T47D (cell line): ENCODE measurements at regions not wholly inside any gene's neighbourhood (a gene's known extent, or its start where the extent isn't known, plus 50 kb on each side); places are given as distances from the start of the nearest gene placed in this dataset.
A peak's percentile ranks its signal among the peaks of the same experiment; 100 is the strongest.

Experiments
- DNase-seq, 2 experiments: peaks; one replicate each; pipeline versions ENCODE4 v3.0.0 to v3.0.0-alpha.2; 2011 to 2012; ENCODE audit warnings: low read depth in 1 of 2, low spot score in 1 of 2
- JUND ChIP-seq: IDR thresholded peaks from 2 replicates; pipeline ENCODE4 v1.6.1; 2012; ENCODE audit warnings: low read depth
- in situ Hi-C: cut with HindIII; loops from 2 replicates; pipeline ENCODE4 v1.10.0; 2016; ENCODE audit warnings: low sequenced_read_pairs, low pct_unique_long_range_greater_than_20kb

DNA sequence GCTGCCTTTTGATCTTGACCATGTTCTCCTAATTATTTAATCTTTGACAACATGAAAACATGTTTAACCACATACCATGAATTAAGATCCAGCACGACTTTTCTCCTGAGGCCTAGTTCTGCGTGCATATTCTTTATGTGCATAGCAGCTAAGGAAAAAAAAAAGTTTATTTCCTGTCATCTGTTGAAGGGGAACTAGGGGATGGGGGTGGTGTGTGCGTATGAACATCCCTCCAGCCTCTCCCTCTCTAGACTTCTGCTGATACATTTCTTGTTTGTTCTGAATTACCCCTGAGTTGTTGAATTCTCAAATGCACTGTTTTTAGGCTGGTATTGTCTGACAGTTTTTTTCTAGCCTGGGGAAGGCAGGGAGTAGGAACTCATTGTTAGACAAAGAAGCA is 543.3 kb downstream of the FGF9 start:
- DNase-seq = no peak
- in situ Hi-C loops = no loop called here
- TF ChIP-seq JUND = no peak

DNA sequence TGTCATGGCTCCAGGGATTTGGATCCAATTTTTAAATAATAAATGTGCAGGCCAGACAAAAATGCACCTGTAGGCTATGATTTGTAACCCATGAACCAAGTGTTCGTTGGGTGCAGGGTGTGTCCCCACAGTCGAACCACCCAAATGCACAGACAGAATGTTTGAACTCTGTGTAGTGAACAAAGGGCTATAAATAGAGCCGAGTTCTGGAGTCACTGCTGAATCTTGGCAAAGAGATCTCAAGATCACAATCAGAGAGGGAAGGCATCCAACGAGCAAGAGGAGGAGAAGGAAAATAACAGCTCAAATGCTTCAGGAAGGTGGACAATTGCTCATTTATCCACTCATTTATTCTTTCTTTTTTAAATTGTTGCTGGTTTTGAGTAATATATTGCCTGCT is 547.9 kb downstream of the FGF9 start:
- in situ Hi-C loops = no loop called here
- DNase-seq = peak in 1 of 2 experiments; percentile 6
- TF ChIP-seq JUND = no peak

DNA sequence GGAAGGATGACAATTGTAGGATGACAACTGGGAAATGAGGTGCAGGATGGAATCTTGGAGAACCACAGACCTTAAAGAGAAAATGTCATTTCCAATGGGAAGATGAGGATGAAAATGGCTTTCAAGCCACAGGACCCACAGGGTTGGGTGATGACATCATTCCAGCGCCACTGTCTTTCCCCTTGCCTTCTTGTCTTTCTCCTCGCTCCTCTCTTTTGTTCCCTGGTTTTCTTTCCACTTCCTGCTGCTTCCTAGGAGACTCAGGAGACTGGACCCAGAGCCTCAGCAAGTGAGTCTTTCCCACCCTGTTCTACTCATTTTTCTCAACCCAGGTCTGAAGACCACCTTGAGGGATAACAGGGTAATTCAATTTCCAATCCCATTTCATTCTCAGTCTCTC is 548.8 kb downstream of the FGF9 start:
- TF ChIP-seq JUND = no peak
- in situ Hi-C loops = no loop called here
- no peak for DNase-seq

DNA sequence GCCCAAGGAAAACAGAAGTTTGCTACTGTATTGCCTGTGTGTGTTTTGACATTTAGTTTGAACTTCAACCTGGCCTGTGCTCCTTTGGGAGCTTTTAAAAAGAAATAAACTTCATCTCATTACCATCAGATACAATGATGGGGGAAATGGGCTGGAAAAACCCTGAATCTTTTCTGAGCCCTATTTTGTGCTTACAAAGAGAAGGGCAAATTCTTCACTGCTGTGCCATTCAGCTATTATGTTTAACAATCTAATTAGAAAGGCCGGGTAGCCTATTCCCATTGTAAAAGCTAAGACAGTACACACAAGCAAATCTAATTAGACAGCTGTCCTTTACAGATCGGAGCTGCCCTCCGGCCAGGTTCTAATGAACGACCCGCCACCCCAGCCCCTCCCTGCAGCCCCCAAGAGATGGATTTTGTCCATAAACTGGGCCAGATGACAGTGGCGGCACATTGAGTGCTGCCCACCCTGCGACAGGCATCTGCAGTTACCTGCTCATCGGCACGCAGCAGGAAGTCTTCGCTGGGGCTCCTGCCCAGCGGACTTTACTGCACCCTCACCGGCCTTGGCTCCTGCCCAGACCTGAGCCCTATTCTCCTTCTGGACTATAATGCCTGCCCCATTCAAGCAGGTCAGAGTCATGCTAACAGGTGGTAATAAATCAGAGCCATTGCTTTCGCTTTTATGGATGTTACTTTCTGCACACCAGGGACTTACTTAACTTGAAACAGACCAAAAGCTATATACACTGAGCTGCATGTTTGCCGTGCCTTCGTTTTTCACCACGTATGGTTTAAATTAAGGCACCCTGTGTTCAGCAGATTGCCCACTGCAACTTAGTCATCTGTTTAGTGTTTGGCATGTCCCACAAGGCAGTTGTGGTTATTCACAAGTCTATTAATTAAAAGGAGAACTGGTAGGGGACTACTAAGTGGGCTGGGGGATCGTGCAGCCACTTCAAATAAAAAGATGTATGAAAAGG is 549.6 kb downstream of the FGF9 start:
- in situ Hi-C loops = no loop called here
- DNase-seq = no peak
- no peak for TF ChIP-seq JUND

DNA sequence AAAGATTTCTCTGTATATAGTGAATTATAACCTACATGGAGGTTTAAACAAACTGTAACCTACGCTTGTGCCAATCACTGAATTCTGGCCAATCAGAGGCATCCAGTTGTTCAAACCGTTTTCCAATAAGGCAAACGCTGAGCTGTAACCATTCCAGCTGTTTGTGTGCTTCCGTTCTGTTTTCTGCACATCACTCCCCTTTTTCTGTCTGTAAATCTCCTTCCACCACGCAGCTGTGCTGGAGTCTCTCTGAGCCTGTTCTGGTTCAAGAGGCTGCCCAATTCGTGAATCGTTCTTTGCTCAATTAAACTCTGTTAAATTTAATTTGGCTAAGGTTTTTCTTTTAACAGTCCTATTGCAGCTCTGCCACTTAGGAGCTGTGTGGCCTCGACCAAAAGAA is 552.5 kb downstream of the FGF9 start:
- in situ Hi-C loops = no loop called here
- TF ChIP-seq JUND = no peak
- DNase-seq = no peak

DNA sequence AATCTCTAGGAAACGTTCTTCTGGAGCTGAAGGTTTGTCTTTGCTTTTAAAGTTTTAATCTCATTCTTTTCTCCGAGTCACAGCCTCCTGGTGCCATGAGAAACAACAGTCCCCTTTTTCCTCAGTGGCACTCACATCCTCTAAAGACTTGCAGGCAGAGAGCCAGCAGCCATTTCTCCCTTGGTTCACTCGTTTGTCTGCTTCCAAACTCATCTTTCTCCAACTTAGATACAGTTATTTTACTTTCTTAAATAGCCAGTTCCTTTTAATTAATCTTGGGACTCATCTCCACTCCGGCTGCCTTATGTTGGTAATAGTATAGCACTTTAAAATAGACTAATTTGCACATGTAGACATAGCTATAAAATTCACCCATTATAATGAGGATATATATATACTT is 555.2 kb downstream of the FGF9 start:
- no peak for DNase-seq
- TF ChIP-seq JUND = no peak
- in situ Hi-C loops = no loop called here

DNA sequence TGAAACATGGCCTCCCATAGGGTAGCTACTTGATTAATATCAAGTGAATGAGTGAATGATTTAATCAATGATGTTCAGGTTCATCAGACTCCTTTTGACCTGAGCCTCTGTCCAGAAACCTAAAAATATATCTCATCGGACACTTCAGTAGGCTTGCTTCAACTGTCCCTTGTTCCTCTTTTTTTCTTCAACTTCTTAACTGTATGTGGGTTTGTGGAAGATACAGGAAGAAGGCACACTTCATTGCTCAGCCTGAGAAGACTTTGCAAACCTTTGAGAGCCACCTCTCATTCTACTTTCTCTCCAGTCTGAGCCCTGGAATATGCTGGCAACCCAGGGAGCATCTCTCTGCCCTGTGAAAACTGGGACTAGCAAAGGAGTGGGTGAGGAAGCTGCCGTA is 557.0 kb downstream of the FGF9 start:
- no peak for DNase-seq
- in situ Hi-C loops = no loop called here
- no peak for TF ChIP-seq JUND

DNA sequence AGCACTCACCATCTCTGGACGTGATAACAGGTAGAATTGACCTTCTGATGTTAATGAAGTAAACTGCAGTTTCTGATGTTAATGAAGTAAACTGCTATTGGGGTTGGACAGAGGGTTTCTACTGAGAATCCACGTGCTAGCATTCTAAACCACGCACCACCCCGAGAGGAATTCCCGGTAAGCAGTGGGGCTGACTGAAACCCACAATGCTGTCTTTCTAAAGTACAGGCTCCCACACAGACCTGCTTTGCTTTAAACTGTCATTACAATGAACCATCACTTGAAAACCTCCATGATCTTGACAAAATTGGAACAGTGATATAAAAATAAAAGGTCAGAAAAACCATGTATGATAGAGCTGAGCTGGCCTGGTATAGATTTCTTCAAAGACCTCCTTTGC is 559.0 kb downstream of the FGF9 start:
- in situ Hi-C loops = no loop called here
- no peak for DNase-seq
- TF ChIP-seq JUND = no peak

DNA sequence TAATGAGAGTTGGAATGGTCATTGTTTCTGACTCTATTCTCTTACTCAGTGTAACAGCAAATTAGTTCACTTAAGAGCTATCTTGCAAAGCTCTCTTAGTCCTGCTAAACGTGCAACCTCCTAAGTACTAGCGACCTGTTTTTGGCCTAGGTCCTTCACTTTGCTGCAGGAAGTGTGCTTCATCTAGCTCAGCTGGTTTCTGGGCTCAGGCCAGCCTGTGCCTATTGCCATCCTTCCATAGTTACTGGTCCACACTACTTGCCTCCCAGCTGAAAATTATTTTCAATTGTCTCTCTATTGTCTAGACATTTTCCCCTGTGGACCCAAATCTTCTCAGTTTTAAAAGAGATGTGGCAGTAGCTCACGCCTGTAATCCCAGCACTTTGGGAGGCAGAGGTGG is 561.3 kb downstream of the FGF9 start:
- DNase-seq = no peak

DNA sequence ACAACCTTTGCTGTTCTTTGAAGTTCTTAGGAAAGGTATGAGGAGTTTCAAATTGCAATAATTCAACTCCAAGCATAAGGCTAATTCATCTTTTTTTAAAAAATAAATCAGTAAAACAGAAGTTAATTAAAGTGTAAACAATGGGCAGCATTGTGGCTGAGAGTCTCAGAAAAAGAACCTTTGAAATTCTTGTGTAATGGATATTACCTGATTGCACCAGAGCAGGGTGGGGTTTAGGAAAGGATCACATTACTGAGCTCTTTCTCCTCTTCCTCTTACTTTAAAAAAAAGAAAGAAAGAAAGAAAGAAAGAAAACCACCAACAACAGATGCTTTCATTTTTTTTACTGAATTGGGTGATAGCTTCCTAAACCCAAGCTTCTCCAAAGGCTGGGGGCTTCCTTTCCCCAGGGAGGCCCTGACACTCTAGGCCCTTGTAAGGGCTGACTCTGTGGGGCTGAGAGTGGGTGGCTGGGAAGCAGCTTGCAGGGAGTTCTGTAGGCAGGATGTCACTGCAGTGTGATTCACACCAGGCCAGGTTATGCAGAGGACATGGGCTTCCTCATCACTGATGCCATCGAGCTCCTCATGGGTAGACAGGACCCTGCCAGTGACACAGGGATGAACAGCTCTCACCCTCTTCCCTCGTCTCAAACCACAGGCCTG is 564.5 kb downstream of the FGF9 start:
- in situ Hi-C loops = no loop called here
- DNase-seq = no peak
- no peak for TF ChIP-seq JUND

More for the DNA sequence above, 561.3 kb downstream of the FGF9 start:
- in situ Hi-C loops = no loop called here
- TF ChIP-seq JUND = no peak

DNA sequence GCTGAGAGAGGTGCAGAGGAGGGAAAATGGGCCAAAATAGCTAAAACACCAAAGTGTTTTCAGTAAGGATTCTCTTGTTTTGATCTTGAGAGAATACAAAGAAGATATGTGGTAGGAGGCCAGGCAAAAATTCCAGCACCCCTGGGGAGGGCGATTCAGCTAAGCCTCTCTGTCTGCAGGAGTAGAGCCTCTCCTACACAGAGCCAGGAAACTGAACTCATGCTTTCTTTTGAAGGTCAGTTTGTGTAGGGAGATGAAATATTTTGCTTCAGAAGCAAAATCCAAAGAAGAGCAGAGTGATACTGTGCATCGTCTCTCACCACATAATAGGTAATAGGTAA is 565.0 kb downstream of the FGF9 start:
- TF ChIP-seq JUND = no peak
- no peak for DNase-seq
- in situ Hi-C loops = no loop called here

DNA sequence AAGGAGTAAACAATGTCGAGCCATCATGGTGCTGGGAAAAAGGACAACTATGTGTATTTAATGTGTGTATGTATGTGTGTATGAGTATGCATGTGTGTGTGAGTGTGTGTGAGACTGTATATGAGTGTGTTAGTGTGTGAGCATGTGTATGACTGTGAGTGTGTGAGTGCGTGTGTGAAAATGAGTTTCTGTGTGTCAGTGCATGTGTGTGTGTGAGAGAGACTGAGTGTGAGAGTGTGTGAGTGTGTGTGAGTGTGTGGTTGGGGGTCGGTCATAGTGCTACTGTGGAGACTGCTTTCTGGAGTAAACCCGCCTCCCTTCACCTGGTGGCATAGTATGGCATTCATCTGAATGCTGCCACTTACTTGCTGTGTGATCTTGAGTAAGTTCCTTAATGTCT is 567.4 kb downstream of the FGF9 start:
- DNase-seq = no peak
- in situ Hi-C loops = no loop called here
- no peak for TF ChIP-seq JUND

DNA sequence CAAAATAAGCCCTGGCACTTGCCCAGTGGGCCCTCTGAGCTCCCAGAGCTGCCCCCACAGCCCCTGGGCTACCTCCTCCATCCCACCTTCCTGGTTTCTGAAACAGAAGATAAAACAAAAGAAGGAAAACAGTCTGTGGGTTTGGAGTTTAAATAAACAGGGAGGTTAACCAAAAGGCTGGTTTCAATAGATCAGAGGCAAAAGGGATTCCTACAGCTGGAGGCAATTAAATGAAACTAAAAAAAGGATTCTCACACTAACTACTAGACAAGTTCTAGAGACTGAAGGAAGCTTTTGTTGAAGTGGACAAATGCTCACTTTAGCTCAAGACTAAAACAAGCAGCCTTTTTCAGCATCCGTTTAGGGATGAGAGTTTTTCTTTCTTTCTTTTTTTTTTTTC is 569.8 kb downstream of the FGF9 start:
- DNase-seq = no peak
- no peak for TF ChIP-seq JUND
- in situ Hi-C loops = no loop called here
